Activated CD4-positive, alpha-beta memory T cell treated with anti-CD3 and anti-CD28 coated beads for 36 hours (primary cell): ENCODE measurements at regions not wholly inside any gene's neighbourhood (a gene's known extent, or its start where the extent isn't known, plus 50 kb on each side); places are given as distances from the start of the nearest gene placed in this dataset.

ENCODE experiments used
- CTCF ChIA-PET: fragments of 350-600 bp; sonication (Branson Sonifier 250); formaldehyde crosslinking; loops from one replicate; lab custom pipeline; 2021; ENCODE audit warnings: antibody characterized with exemption, inconsistent platforms; lab: Charles Lee
- POLR2A ChIA-PET: fragments of 350-600 bp; sonication (Branson Sonifier 250); formaldehyde crosslinking; loops from one replicate; lab custom pipeline; 2021; ENCODE audit warnings: antibody characterized with exemption; lab: Charles Lee
- DNase-seq: peaks from one replicate; pipeline ENCODE4 v3.0.0-alpha.2; 2020
- H3K27ac Mint-ChIP-seq: one replicate; pipeline ENCODE4 v1.8.0; 2021; ENCODE audit warnings: mixed read lengths
- H3K27me3 Mint-ChIP-seq: one replicate; pipeline ENCODE4 v1.8.0; 2021; ENCODE audit warnings: mixed read lengths
- H3K36me3 Mint-ChIP-seq: one replicate; pipeline ENCODE4 v1.8.0; 2021; ENCODE audit warnings: mixed read lengths
- H3K4me1 Mint-ChIP-seq: one replicate; pipeline ENCODE4 v1.8.0; 2021; ENCODE audit warnings: low read depth, mixed read lengths
- H3K4me3 Mint-ChIP-seq: one replicate; pipeline ENCODE4 v1.8.0; 2021; ENCODE audit warnings: mild to moderate bottlenecking, mixed read lengths
- H3K9me3 Mint-ChIP-seq: one replicate; pipeline ENCODE4 v1.8.0; 2021; ENCODE audit warnings: mixed read lengths
- intact Hi-C: fragments of 100-400 bp; cut with micrococcal nuclease; formaldehyde crosslinking; loops from one replicate; pipeline ENCODE4 v1.15.1; 2023

DNA sequence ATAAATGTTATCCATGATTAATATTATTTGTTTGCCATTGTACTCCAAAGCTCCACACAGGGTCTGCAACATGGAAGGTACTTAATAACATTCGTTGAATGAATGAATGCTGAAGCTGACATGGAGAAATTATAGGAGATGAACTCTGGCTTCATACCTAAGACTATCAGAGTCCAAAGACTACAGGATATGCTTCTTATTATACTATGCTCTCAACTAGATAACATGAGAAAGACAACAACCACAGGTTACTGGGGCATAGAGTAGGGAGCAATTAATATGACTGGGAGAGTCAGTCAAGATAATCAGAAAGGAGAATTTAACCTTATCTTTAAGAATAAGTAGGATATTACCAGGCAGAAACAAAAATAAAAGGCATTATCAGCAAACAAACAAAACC, 236.3 kb upstream of the SOX5 start:
- Mint-ChIP-seq H3K36me3 (no peaks in the 10 kb centered on the region), H3K4me3 (no peak overlapping the region), H3K27me3 (no peaks in the 10 kb centered on the region), H3K27ac (no peak overlapping the region), H3K9me3 (no peaks in the 10 kb centered on the region), H3K4me1 (no peaks in the 10 kb centered on the region)
- CTCF ChIA-PET = no interaction called here
- DNase-seq = no peak
- intact Hi-C loops = no loop called here
- POLR2A ChIA-PET = no interaction called here

DNA sequence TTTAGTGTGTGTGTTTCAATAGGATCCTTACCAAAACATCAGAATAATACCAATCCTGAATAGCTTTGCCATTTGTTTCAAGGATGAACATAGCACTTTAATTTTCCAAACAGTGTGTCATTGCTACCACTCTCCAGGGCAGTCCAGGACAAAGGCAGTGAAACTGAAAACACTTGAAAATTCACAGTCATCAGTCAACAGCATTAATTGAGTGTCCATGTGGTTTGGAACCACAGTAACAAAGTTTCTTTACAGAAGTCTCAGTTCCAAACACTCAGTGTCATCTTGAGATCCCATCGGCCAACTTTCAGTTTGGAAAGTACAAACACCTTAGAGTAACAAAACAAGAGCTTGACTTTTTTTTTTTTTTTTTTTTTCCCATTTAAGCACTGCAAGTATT, 228.4 kb upstream of the SOX5 start:
- Mint-ChIP-seq H3K4me3 (no peak overlapping the region), H3K9me3 (no peaks in the 10 kb centered on the region), H3K36me3 (no peaks in the 10 kb centered on the region), H3K4me1 (no peaks in the 10 kb centered on the region), H3K27me3 (no peaks in the 10 kb centered on the region), H3K27ac (no peak overlapping the region)
- no peak for DNase-seq
- intact Hi-C loops = no loop called here
- ChIA-PET POLR2A (no interaction called here), CTCF (no interaction called here)

- POLR2A ChIA-PET = no interaction called here
- CTCF ChIA-PET = no interaction called here
- no peaks in the 10 kb centered on the region for H3K36me3 Mint-ChIP-seq
- H3K4me1 Mint-ChIP-seq = no peaks in the 10 kb centered on the region
- H3K4me3 Mint-ChIP-seq = no peak overlapping the region
- H3K27ac Mint-ChIP-seq = no peak overlapping the region
- H3K9me3 Mint-ChIP-seq = peaks cover 4% of the 10 kb centered on the region
- intact Hi-C loops = no loop called here
- H3K27me3 Mint-ChIP-seq = no peaks in the 10 kb centered on the region
- no peak for DNase-seq
These were observed 226.5 kb upstream of the SOX5 start for GRCh38 chr12:24175929-24176328.

- Mint-ChIP-seq H3K27ac (no peak overlapping the region), H3K4me1 (no peaks in the 10 kb centered on the region), H3K27me3 (no peaks in the 10 kb centered on the region), H3K36me3 (no peaks in the 10 kb centered on the region), H3K4me3 (no peak overlapping the region), H3K9me3 (peaks cover 4% of the 10 kb centered on the region)
- ChIA-PET POLR2A (no interaction called here), CTCF (no interaction called here)
- DNase-seq = no peak
- intact Hi-C loops = no loop called here
These were observed 225.8 kb upstream of the SOX5 start for GRCh38 chr12:24175284-24175683.

GRCh38 chr12:24173067-24173466, 223.6 kb upstream of the SOX5 start:
- Mint-ChIP-seq H3K27me3 (no peaks in the 10 kb centered on the region), H3K9me3 (peaks cover 4% of the 10 kb centered on the region), H3K27ac (no peak overlapping the region), H3K36me3 (no peaks in the 10 kb centered on the region), H3K4me1 (no peaks in the 10 kb centered on the region), H3K4me3 (no peak overlapping the region)
- no peak for DNase-seq
- intact Hi-C loops = no loop called here
- ChIA-PET POLR2A (no interaction called here), CTCF (no interaction called here)

DNA sequence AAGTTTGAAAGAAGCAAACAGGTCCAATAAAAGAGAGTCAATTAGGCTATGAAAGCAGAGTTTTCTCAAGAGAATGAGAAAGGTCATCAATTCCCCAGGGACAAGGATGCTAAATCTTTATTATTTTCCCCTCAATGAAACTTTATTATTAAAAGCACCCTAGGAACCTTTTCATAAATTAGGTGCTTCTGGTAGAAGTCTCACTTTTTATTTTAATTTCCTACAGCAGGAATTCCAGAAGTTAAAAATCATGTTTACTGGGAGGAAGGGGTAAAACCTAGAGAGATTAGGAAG, 223.2 kb upstream of the SOX5 start:
- H3K4me1 Mint-ChIP-seq = no peaks in the 10 kb centered on the region
- POLR2A ChIA-PET = no interaction called here
- H3K36me3 Mint-ChIP-seq = no peaks in the 10 kb centered on the region
- no peak for DNase-seq
- intact Hi-C loops = no loop called here
- H3K27me3 Mint-ChIP-seq = no peaks in the 10 kb centered on the region
- CTCF ChIA-PET = no interaction called here
- no peak overlapping the region for H3K4me3 Mint-ChIP-seq
- peaks cover 4% of the 10 kb centered on the region for H3K9me3 Mint-ChIP-seq
- H3K27ac Mint-ChIP-seq = no peak overlapping the region

GRCh38 chr12:24172031-24172772, 222.7 kb upstream of the SOX5 start:
- Mint-ChIP-seq H3K27ac (no peak overlapping the region), H3K4me3 (no peak overlapping the region), H3K4me1 (no peaks in the 10 kb centered on the region), H3K27me3 (no peaks in the 10 kb centered on the region), H3K36me3 (no peaks in the 10 kb centered on the region), H3K9me3 (peaks cover 4% of the 10 kb centered on the region)
- CTCF ChIA-PET = no interaction called here
- POLR2A ChIA-PET = no interaction called here
- intact Hi-C loops = no loop called here
- no peak for DNase-seq

GRCh38 chr12:24155042-24155441, 205.6 kb upstream of the SOX5 start:
- Mint-ChIP-seq H3K36me3 (no peaks in the 10 kb centered on the region), H3K27ac (no peak overlapping the region), H3K27me3 (peaks cover 2% of the 10 kb centered on the region), H3K4me3 (no peak overlapping the region), H3K9me3 (no peaks in the 10 kb centered on the region), H3K4me1 (no peaks in the 10 kb centered on the region)
- intact Hi-C loops = no loop called here
- ChIA-PET CTCF (no interaction called here), POLR2A (no interaction called here)
- no peak for DNase-seq

DNA sequence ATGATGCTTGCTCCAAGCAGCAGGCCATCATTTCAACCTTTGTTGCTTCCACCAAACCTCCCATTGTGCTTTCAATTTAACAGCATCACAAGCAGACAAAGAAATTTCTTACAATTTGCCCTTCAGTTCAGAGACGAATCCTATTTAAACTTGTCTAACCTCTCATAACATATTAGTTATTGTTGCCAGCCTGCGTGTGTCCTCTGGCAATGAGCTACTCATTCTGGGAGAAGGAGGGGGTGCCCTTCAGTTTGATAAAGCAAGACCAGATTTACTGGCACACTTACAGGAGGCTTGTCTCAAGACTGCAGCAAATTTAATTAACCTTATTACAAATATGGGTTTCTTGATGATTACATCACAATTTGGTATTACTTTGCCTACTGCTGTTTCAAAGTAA, 203.6 kb upstream of the SOX5 start:
- ChIA-PET POLR2A (no interaction called here), CTCF (no interaction called here)
- intact Hi-C loops = no loop called here
- Mint-ChIP-seq H3K27ac (no peak overlapping the region), H3K4me1 (no peaks in the 10 kb centered on the region), H3K27me3 (peaks cover 2% of the 10 kb centered on the region), H3K9me3 (no peaks in the 10 kb centered on the region), H3K4me3 (no peak overlapping the region), H3K36me3 (no peaks in the 10 kb centered on the region)
- DNase-seq = no peak

- Mint-ChIP-seq H3K27me3 (peaks cover 2% of the 10 kb centered on the region), H3K4me3 (no peak overlapping the region), H3K9me3 (no peaks in the 10 kb centered on the region), H3K4me1 (no peaks in the 10 kb centered on the region), H3K36me3 (no peaks in the 10 kb centered on the region), H3K27ac (no peak overlapping the region)
- no peak for DNase-seq
- intact Hi-C loops = no loop called here
- ChIA-PET CTCF (no interaction called here), POLR2A (no interaction called here)
These were observed 202.8 kb upstream of the SOX5 start for GRCh38 chr12:24152270-24152669.

GRCh38 chr12:24143928-24144327, 194.5 kb upstream of the SOX5 start:
- intact Hi-C loops = no loop called here
- no peak overlapping the region for H3K27ac Mint-ChIP-seq
- no peak overlapping the region for H3K4me3 Mint-ChIP-seq
- peaks cover 2% of the 10 kb centered on the region for H3K9me3 Mint-ChIP-seq
- no peak for DNase-seq
- CTCF ChIA-PET = no interaction called here
- POLR2A ChIA-PET = no interaction called here
- no peaks in the 10 kb centered on the region for H3K4me1 Mint-ChIP-seq
- H3K36me3 Mint-ChIP-seq = no peaks in the 10 kb centered on the region
- H3K27me3 Mint-ChIP-seq = no peaks in the 10 kb centered on the region

DNA sequence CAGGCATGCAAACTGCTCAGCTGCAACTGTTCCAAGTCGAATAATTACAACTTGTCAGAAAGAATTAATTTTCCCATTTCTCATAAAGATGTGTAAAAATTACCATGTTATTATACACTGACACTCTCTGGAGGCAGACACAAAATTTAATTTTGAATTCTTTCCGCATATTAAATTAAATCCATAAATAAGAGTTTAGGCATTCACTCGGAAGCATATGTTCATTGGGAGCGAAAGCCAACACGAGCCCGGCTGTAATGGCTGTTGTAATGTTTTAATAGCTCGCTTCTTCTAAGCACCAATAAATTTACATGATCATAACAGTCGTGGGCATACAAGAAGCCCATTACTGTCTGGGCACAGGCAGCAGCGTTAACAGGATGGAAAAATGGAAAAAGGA, 189.6 kb upstream of the SOX5 start:
- peaks cover 2% of the 10 kb centered on the region for H3K9me3 Mint-ChIP-seq

GRCh38 chr12:24138041-24138440, 188.6 kb upstream of the SOX5 start:
- Mint-ChIP-seq H3K27me3 (no peaks in the 10 kb centered on the region), H3K27ac (no peak overlapping the region), H3K4me3 (no peak overlapping the region), H3K4me1 (no peaks in the 10 kb centered on the region), H3K9me3 (no peaks in the 10 kb centered on the region), H3K36me3 (no peaks in the 10 kb centered on the region)
- CTCF ChIA-PET = no interaction called here
- POLR2A ChIA-PET = no interaction called here
- intact Hi-C loops = no loop called here
- DNase-seq = no peak

More for the DNA sequence above, 189.6 kb upstream of the SOX5 start:
- CTCF ChIA-PET = no interaction called here
- H3K27ac Mint-ChIP-seq = no peak overlapping the region
- H3K4me1 Mint-ChIP-seq = no peaks in the 10 kb centered on the region
- POLR2A ChIA-PET = no interaction called here
- H3K4me3 Mint-ChIP-seq = no peak overlapping the region
- intact Hi-C loops = no loop called here
- H3K27me3 Mint-ChIP-seq = no peaks in the 10 kb centered on the region
- DNase-seq = no peak
- H3K36me3 Mint-ChIP-seq = no peaks in the 10 kb centered on the region
